HepG2 (cell line): ENCODE measurements at regions not wholly inside any gene's neighbourhood (a gene's known extent, or its start where the extent isn't known, plus 50 kb on each side); places are given as distances from the start of the nearest gene placed in this dataset.

ENCODE experiments used
- ATAC-seq: fragments of 200-7000 bp; cut with Tn5 transposase; 3 replicates; pipeline ENCODE4 v1.9.1; 2020; ENCODE audit warnings: mild to moderate bottlenecking, moderate library complexity
- BruUV-seq: library from RNA; stranded (reverse); fragments of 400-500 nt; replicated peaks from 2 replicates; lab custom pipeline; 2021; lab: Mats Ljungman, UMichigan
- CTCF ChIA-PET: fragments of 300-600 bp; formaldehyde crosslinking; extraction: SDS; loops from one replicate; lab custom pipeline; 2021; ENCODE audit warnings: low total read pairs, inconsistent platforms, low intra/inter-chr PET ratio; lab: Yijun Ruan, JAX
- POLR2A ChIA-PET: fragments of 350-600 bp; sonication (Branson Sonifier 250); formaldehyde crosslinking; loops from one replicate; lab custom pipeline; 2020; ENCODE audit warnings: antibody characterized with exemption, inconsistent platforms; lab: Yijun Ruan, JAX
- DNase-seq: peaks from one replicate; pipeline ENCODE4 v3.0.0-alpha.2; 2015; ENCODE audit warnings: low spot score
- FAIRE-seq: peaks from 3 replicates; lab custom pipeline; 2011; peaks lifted over from hg19 to GRCh38; lab: Jason Lieb, UNC
- H2AFZ ChIP-seq: one replicate; pipeline ENCODE4 v1.6.1; 2011; ENCODE audit warnings: low read length, inconsistent platforms
- H3K27ac ChIP-seq: fragments of 300-600 bp; 3 replicates; pipeline ENCODE4 v1.8.0; 2011; ENCODE audit warnings: mixed run types, mild to moderate bottlenecking, mixed read lengths, low read length, inconsistent platforms; ENCODE audit not compliant: insufficient read depth; ENCODE audit errors: extremely low read length
- H3K27me3 ChIP-seq, 2 experiments: fragments of 200-600 bp in 1 of 2; 2 replicates in 1 of 2; 3 replicates in 1 of 2; pipeline versions ENCODE4 v1.6.0 to v1.8.0; 2011; ENCODE audit warnings: low read length in 2 of 2, mild to moderate bottlenecking in 2 of 2, moderate library complexity in 2 of 2, inconsistent platforms in 1 of 2; ENCODE audit not compliant: insufficient read depth in 2 of 2, control insufficient read depth in 1 of 2
- H3K36me3 ChIP-seq, 2 experiments: fragments of 200-600 bp in 1 of 2; replicated peaks in 1 of 2; 2 replicates in 1 of 2; 3 replicates in 1 of 2; pipeline versions ENCODE4 v1.5.1 to v1.8.0; 2011; ENCODE audit warnings: low read length in 2 of 2, inconsistent platforms in 1 of 2; ENCODE audit not compliant: insufficient read depth in 2 of 2, control insufficient read depth in 1 of 2
- H3K4me1 ChIP-seq: 2 replicates; pipeline ENCODE4 v1.5.1; 2012; ENCODE audit warnings: low read length, inconsistent platforms; ENCODE audit not compliant: insufficient read depth
- H3K4me2 ChIP-seq: 2 replicates; pipeline ENCODE4 v1.6.0; 2011; ENCODE audit warnings: low read depth, low read length, inconsistent platforms
- H3K4me3 ChIP-seq, 3 experiments: fragments of 200-600 bp in 1 of 3; sonication (generic), shearing (Covaris generic) in 1 of 3; replicated peaks in 1 of 3; 2 replicates each; pipeline ENCODE4 v1.5.1; 2011 to 2016; ENCODE audit warnings: low read length in 3 of 3, inconsistent platforms in 2 of 3, low read depth in 2 of 3, mild to moderate bottlenecking in 2 of 3, control low read depth in 1 of 3, mixed read lengths in 1 of 3; ENCODE audit not compliant: insufficient read depth in 1 of 3
- H3K79me2 ChIP-seq: one replicate; pipeline ENCODE4 v1.6.1; 2011; ENCODE audit warnings: low read length, inconsistent platforms; ENCODE audit not compliant: insufficient read depth
- H3K9ac ChIP-seq: 2 replicates; pipeline ENCODE4 v1.6.0; 2011; ENCODE audit warnings: mild to moderate bottlenecking, low read depth, low read length, inconsistent platforms; ENCODE audit not compliant: insufficient read depth
- H3K9me3 ChIP-seq: 2 replicates; pipeline ENCODE4 v1.5.1; 2012; ENCODE audit warnings: mild to moderate bottlenecking, low read length
- H4K20me1 ChIP-seq: 2 replicates; pipeline ENCODE4 v1.6.0; 2011; ENCODE audit warnings: inconsistent platforms, mild to moderate bottlenecking, low read length, moderate library complexity; ENCODE audit not compliant: insufficient read depth
- ADNP ChIP-seq: sonication (generic); formaldehyde crosslinking; IDR thresholded peaks from 2 replicates; pipeline ENCODE4 v1.4.0; 2020; ENCODE audit warnings: missing genetic modification reagents
- BHLHE40 ChIP-seq: IDR thresholded peaks from 2 replicates; pipeline ENCODE4 v1.6.1; 2011; ENCODE audit warnings: low read length, improper control_type of control experiment
- HNRNPUL1 ChIP-seq: fragments of 200-400 bp; formaldehyde crosslinking; IDR thresholded peaks from 2 replicates; pipeline ENCODE4 v1.6.1; 2017; ENCODE audit warnings: low read depth, mild to moderate bottlenecking, low read length, moderate library complexity
- RBM22 ChIP-seq: fragments of 200-400 bp; formaldehyde crosslinking; optimal IDR thresholded peaks from 2 replicates; pipeline ENCODE3; 2017; ENCODE audit warnings: mild to moderate bottlenecking, low read length, moderate library complexity
- SMARCC2 ChIP-seq: fragments of 450-650 bp; IDR thresholded peaks from 2 replicates; pipeline ENCODE4 v1.6.1; 2017; ENCODE audit warnings: antibody characterized with exemption, mild to moderate bottlenecking
- ZBTB21 ChIP-seq: sonication (generic); formaldehyde crosslinking; IDR thresholded peaks from 2 replicates; pipeline ENCODE4 v1.4.0; 2020; ENCODE audit warnings: missing genetic modification reagents
- ZNF615 ChIP-seq: sonication (generic); formaldehyde crosslinking; IDR thresholded peaks from 2 replicates; pipeline ENCODE4 v1.5.0; 2020; ENCODE audit warnings: mild to moderate bottlenecking, missing genetic modification reagents, borderline replicate concordance
- WGBS: methylation state at CpG from one replicate; pipeline ENCODE4 v1.1.6; 2017; ENCODE audit warnings: low lambda C conversion rate; 5-methylcytosine and 5-hydroxymethylcytosine counted together
- in situ Hi-C: cut with HindIII; loops from 2 replicates; pipeline ENCODE4 v1.10.0; 2017; ENCODE audit warnings: low pct_unique_long_range_greater_than_20kb; ENCODE audit not compliant: extremely low pct_ligation_motif_present
- intact Hi-C: fragments of 100-400 bp; cut with micrococcal nuclease; formaldehyde crosslinking; loops from one replicate; pipeline ENCODE4 v1.10.0; 2022; ENCODE audit not compliant: unreplicated experiment
- TF ChIP-seq, protein P1 (sequence below): sonication (generic); formaldehyde crosslinking; IDR thresholded peaks from 2 replicates; pipeline ENCODE4 v1.4.0; 2020; ENCODE audit warnings: mild to moderate bottlenecking, missing genetic modification reagents
- TF ChIP-seq, protein P2 (sequence below): sonication (generic); formaldehyde crosslinking; IDR thresholded peaks from 2 replicates; pipeline ENCODE4 v1.4.0; 2020; ENCODE audit warnings: missing genetic modification reagents, borderline replicate concordance
- TF ChIP-seq, protein P3 (sequence below): sonication (generic); formaldehyde crosslinking; IDR thresholded peaks from 2 replicates; pipeline ENCODE4 v1.4.0; 2020; ENCODE audit warnings: missing genetic modification reagents
- TF ChIP-seq, protein P4 (sequence below), 2 experiments: IDR thresholded peaks; 2 replicates each; pipeline ENCODE4 v1.6.1; 2011 to 2012; ENCODE audit warnings: low read length in 2 of 2, borderline replicate concordance in 1 of 2, low read depth in 1 of 2, mild to moderate bottlenecking in 1 of 2, moderate library complexity in 1 of 2

DNA sequence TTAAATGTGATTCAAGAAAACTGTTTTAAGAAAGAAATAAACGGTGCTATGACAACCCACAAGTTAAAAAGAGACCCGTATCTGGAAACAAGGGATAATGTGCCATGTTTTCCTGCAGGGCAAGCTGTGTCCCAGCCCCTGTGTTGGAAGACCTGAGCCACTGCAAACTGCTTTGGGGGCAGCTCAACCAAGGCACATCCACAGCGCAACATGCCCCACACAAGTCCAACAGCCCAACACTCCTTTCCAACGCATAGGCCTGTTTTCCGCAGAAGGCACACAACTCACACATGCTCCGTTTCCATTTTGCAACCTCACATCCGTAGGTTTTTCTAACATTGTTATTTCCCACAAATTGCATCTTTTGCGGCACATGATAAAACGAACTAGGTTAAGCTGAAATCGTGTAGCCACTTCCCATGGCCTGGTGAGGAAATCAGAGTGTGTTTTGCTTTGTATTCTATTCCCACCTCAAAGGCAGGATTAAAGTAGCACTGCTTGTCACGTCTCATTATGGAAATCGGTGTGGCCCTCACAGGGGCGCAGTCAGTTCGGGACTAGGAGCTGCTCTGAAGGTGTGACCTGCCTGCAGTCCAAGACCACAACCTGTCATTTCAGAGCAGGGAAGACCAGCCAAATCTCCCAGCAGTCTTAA lies 50.5 kb upstream of the ZNF516 start:
- ATAC-seq = no peak
- FAIRE-seq = no peak
- TF ChIP-seq BHLHE40 (no peak), SMARCC2 (no peak), ZBTB21 (no peak), ADNP (CRISPR knock-in tag) (no peak), RBM22 (no peak), HNRNPUL1 (no peak), ZNF615 (CRISPR knock-in tag) (no peak)
- TF ChIP-seq, protein P1, sequence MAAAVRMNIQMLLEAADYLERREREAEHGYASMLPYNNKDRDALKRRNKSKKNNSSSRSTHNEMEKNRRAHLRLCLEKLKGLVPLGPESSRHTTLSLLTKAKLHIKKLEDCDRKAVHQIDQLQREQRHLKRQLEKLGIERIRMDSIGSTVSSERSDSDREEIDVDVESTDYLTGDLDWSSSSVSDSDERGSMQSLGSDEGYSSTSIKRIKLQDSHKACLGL (CRISPR knock-in tag) = no peak
- TF ChIP-seq, protein P2, sequence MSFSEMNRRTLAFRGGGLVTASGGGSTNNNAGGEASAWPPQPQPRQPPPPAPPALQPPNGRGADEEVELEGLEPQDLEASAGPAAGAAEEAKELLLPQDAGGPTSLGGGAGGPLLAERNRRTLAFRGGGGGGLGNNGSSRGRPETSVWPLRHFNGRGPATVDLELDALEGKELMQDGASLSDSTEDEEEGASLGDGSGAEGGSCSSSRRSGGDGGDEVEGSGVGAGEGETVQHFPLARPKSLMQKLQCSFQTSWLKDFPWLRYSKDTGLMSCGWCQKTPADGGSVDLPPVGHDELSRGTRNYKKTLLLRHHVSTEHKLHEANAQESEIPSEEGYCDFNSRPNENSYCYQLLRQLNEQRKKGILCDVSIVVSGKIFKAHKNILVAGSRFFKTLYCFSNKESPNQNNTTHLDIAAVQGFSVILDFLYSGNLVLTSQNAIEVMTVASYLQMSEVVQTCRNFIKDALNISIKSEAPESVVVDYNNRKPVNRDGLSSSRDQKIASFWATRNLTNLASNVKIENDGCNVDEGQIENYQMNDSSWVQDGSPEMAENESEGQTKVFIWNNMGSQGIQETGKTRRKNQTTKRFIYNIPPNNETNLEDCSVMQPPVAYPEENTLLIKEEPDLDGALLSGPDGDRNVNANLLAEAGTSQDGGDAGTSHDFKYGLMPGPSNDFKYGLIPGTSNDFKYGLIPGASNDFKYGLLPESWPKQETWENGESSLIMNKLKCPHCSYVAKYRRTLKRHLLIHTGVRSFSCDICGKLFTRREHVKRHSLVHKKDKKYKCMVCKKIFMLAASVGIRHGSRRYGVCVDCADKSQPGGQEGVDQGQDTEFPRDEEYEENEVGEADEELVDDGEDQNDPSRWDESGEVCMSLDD (CRISPR knock-in tag) = no peak
- TF ChIP-seq, protein P3, sequence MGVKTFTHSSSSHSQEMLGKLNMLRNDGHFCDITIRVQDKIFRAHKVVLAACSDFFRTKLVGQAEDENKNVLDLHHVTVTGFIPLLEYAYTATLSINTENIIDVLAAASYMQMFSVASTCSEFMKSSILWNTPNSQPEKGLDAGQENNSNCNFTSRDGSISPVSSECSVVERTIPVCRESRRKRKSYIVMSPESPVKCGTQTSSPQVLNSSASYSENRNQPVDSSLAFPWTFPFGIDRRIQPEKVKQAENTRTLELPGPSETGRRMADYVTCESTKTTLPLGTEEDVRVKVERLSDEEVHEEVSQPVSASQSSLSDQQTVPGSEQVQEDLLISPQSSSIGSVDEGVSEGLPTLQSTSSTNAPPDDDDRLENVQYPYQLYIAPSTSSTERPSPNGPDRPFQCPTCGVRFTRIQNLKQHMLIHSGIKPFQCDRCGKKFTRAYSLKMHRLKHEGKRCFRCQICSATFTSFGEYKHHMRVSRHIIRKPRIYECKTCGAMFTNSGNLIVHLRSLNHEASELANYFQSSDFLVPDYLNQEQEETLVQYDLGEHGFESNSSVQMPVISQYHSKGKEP = no peak
- TF ChIP-seq, protein P4, sequence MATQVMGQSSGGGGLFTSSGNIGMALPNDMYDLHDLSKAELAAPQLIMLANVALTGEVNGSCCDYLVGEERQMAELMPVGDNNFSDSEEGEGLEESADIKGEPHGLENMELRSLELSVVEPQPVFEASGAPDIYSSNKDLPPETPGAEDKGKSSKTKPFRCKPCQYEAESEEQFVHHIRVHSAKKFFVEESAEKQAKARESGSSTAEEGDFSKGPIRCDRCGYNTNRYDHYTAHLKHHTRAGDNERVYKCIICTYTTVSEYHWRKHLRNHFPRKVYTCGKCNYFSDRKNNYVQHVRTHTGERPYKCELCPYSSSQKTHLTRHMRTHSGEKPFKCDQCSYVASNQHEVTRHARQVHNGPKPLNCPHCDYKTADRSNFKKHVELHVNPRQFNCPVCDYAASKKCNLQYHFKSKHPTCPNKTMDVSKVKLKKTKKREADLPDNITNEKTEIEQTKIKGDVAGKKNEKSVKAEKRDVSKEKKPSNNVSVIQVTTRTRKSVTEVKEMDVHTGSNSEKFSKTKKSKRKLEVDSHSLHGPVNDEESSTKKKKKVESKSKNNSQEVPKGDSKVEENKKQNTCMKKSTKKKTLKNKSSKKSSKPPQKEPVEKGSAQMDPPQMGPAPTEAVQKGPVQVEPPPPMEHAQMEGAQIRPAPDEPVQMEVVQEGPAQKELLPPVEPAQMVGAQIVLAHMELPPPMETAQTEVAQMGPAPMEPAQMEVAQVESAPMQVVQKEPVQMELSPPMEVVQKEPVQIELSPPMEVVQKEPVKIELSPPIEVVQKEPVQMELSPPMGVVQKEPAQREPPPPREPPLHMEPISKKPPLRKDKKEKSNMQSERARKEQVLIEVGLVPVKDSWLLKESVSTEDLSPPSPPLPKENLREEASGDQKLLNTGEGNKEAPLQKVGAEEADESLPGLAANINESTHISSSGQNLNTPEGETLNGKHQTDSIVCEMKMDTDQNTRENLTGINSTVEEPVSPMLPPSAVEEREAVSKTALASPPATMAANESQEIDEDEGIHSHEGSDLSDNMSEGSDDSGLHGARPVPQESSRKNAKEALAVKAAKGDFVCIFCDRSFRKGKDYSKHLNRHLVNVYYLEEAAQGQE (IDR thresholded peaks at IDR 0.05; ENCODE audit: borderline replicate concordance in 1 of 2, low read depth in 1 of 2, low read length in 2 of 2) = no peak
- peaks cover 0 to 14% of the 10 kb centered on the region in 2 experiments; a peak in 3 of 5 replicates for H3K27me3 ChIP-seq
- H4K20me1 ChIP-seq = no peaks in the 10 kb centered on the region
- H3K36me3 ChIP-seq = no peaks in the 10 kb centered on the region
- CTCF ChIA-PET = no interaction called here
- no peaks in the 10 kb centered on the region for H3K9me3 ChIP-seq
- H3K9ac ChIP-seq = no peak overlapping the region
- 47% methylated on average over 13 of the region's 14 CpGs for WGBS
- no TSS peak for BruUV-seq
- H3K4me2 ChIP-seq = no peak overlapping the region
- intact Hi-C loops = no loop called here
- DNase-seq = no peak
- no peak overlapping the region for H3K27ac ChIP-seq
- no peak overlapping the region for H3K4me3 ChIP-seq
- in situ Hi-C loops = no loop called here
- peaks cover 6% of the 10 kb centered on the region; the same call in 1 of the 2 replicates for H3K4me1 ChIP-seq
- no peaks in the 10 kb centered on the region for H3K79me2 ChIP-seq
- POLR2A ChIA-PET = no interaction called here
- no peak overlapping the region for H2AFZ ChIP-seq
